Vagina (tissue), 2 donors: ENCODE measurements at regions not wholly inside any gene's neighbourhood (a gene's known extent, or its start where the extent isn't known, plus 50 kb on each side); places are given as distances from the start of the nearest gene placed in this dataset.
A peak's percentile ranks its signal among the peaks of the same experiment; 100 is the strongest.

Experiments
- DNase-seq, 2 donors: peaks; one replicate each; pipeline ENCODE4 v3.0.0-alpha.2; 2017; ENCODE audit errors: extremely low spot score in 2 of 2
- H3K27ac ChIP-seq: fragments of 200-600 bp; sonication (generic); one replicate; pipeline ENCODE4 v1.5.1; 2019
- H3K27me3 ChIP-seq: fragments of 200-600 bp; sonication (generic); one replicate; pipeline ENCODE4 v1.5.1; 2019
- H3K36me3 ChIP-seq, 2 donors: fragments of 200-600 bp; sonication (generic); one replicate each; pipeline ENCODE4 v1.5.1; 2017 to 2019
- H3K4me1 ChIP-seq: fragments of 200-600 bp; sonication (generic); one replicate; pipeline ENCODE4 v1.5.1; 2019
- H3K4me3 ChIP-seq, 2 donors: fragments of 200-600 bp; sonication (generic); 1 replicate in 1 of 2; 2 replicates in 1 of 2; pipeline ENCODE4 v1.5.1; 2016 to 2019
- H3K9me3 ChIP-seq: fragments of 200-600 bp; sonication (generic); one replicate; pipeline ENCODE4 v1.5.1; 2019
- CTCF ChIP-seq, 3 experiments: fragments of 450-650 bp in 2 of 3; fragments of 200-600 bp in 1 of 3; sonication (generic) in 1 of 3; IDR thresholded peaks; one replicate each; pipeline ENCODE4 v1.5.1; 2017 to 2019; ENCODE audit warnings: antibody characterized with exemption in 3 of 3, mild to moderate bottlenecking in 2 of 3, moderate library complexity in 2 of 3
- POLR2A ChIP-seq, 2 donors: fragments of 450-650 bp; IDR thresholded peaks; one replicate each; pipeline ENCODE4 v1.6.1; 2017; ENCODE audit warnings: antibody characterized with exemption in 2 of 2, mild to moderate bottlenecking in 2 of 2, moderate library complexity in 2 of 2
- POLR2AphosphoS5 ChIP-seq, 2 donors: sonication (generic); formaldehyde crosslinking; IDR thresholded peaks; one replicate each; pipeline ENCODE4 v1.9.0; 2017; ENCODE audit warnings: antibody characterized with exemption in 2 of 2, mild to moderate bottlenecking in 2 of 2, low read depth in 1 of 2; ENCODE audit not compliant: insufficient read depth in 1 of 2
- intact Hi-C: fragments of 100-400 bp; cut with DNase I; formaldehyde crosslinking; loops from one replicate; pipeline ENCODE4 v1.15.1; 2023

- H3K4me3 ChIP-seq, result no peak overlapping the region
- H3K36me3 ChIP-seq, result no peaks in the 10 kb centered on the region
- no peaks in the 10 kb centered on the region for H3K4me1 ChIP-seq
- intact Hi-C loops, result no loop called here
- no peaks in the 10 kb centered on the region for H3K27me3 ChIP-seq
- H3K27ac ChIP-seq, result no peak overlapping the region
- H3K9me3 ChIP-seq, result no peaks in the 10 kb centered on the region
- DNase-seq, result peak in 1 of 2 donors; percentile 54
- no peak for TF ChIP-seq POLR2A (IDR thresholded peaks at IDR 0.05)
- TF ChIP-seq POLR2AphosphoS5 (IDR thresholded peaks at IDR 0.05; ENCODE audit: insufficient read depth in 1 of 2, low read depth in 1 of 2), result no peak
- no peak for TF ChIP-seq CTCF (IDR thresholded peaks at IDR 0.05)
Measured at GRCh38 chr20:24755411-24755922, 193.6 kb upstream of the CST7 start.

- H3K36me3 ChIP-seq, result no peaks in the 10 kb centered on the region
- peak; percentile 65 to 67 for DNase-seq
- no peaks in the 10 kb centered on the region for H3K27me3 ChIP-seq
- intact Hi-C loops, result no loop called here
- H3K9me3 ChIP-seq, result no peaks in the 10 kb centered on the region
- no peak overlapping the region for H3K4me3 ChIP-seq
- H3K27ac ChIP-seq, result no peak overlapping the region
- H3K4me1 ChIP-seq, result no peaks in the 10 kb centered on the region
- TF ChIP-seq POLR2AphosphoS5 (IDR thresholded peaks at IDR 0.05; ENCODE audit: insufficient read depth in 1 of 2, low read depth in 1 of 2) (no peak), POLR2A (IDR thresholded peaks at IDR 0.05) (no peak), CTCF (IDR thresholded peaks at IDR 0.05) (no peak)
Measured at GRCh38 chr20:24756292-24757025, 192.6 kb upstream of the CST7 start.

GRCh38 chr20:24761220-24762065 lies 187.6 kb upstream of the CST7 start:
- peak; percentile 67 to 89 for DNase-seq
- intact Hi-C loops, result no loop called here

GRCh38 chr20:24762371-24762770 lies 186.7 kb upstream of the CST7 start:
- Histone ChIP-seq H3K4me1 (no peaks in the 10 kb centered on the region), H3K4me3 (no peak overlapping the region), H3K27me3 (no peaks in the 10 kb centered on the region), H3K9me3 (no peaks in the 10 kb centered on the region), H3K27ac (no peak overlapping the region), H3K36me3 (no peaks in the 10 kb centered on the region)
- peak in 1 of 2 donors; percentile 52 for DNase-seq
- TF ChIP-seq CTCF (IDR thresholded peaks at IDR 0.05), result no peak
- no peak for TF ChIP-seq POLR2AphosphoS5 (IDR thresholded peaks at IDR 0.05; ENCODE audit: insufficient read depth in 1 of 2, low read depth in 1 of 2)
- no peak for TF ChIP-seq POLR2A (IDR thresholded peaks at IDR 0.05)
- intact Hi-C loops, result no loop called here

More at GRCh38 chr20:24761220-24762065, 187.6 kb upstream of the CST7 start:
- TF ChIP-seq POLR2A (IDR thresholded peaks at IDR 0.05) (no peak), CTCF (IDR thresholded peaks at IDR 0.05) (no peak), POLR2AphosphoS5 (IDR thresholded peaks at IDR 0.05; ENCODE audit: insufficient read depth in 1 of 2, low read depth in 1 of 2) (no peak)
- no peaks in the 10 kb centered on the region for H3K9me3 ChIP-seq
- no peaks in the 10 kb centered on the region for H3K4me1 ChIP-seq
- H3K27ac ChIP-seq, result no peak overlapping the region
- no peak overlapping the region for H3K4me3 ChIP-seq
- no peaks in the 10 kb centered on the region for H3K36me3 ChIP-seq
- H3K27me3 ChIP-seq, result no peaks in the 10 kb centered on the region
